HepG2 (cell line): ENCODE measurements at regions not wholly inside any gene's neighbourhood (a gene's known extent, or its start where the extent isn't known, plus 50 kb on each side); places are given as distances from the start of the nearest gene placed in this dataset.

Experiments
- CEBPB ChIP-seq: IDR thresholded peaks from 2 replicates; pipeline ENCODE4 v1.6.1; 2011; ENCODE audit warnings: low read depth, low read length, improper control_type of control experiment, borderline replicate concordance
- ZNF274 ChIP-seq: sonication (generic); formaldehyde crosslinking; IDR thresholded peaks from 2 replicates; pipeline ENCODE4 v1.5.1; 2020; ENCODE audit warnings: mild to moderate bottlenecking, missing genetic modification reagents

- no peak for TF ChIP-seq ZNF274 (CRISPR knock-in tag)
- no peak for TF ChIP-seq CEBPB
These were observed 514.9 kb upstream of the PKN2 start for GRCh38 chr1:88169139-88169538.
